ENCODE measurements at regions not wholly inside any gene's neighbourhood (a gene's known extent, or its start where the extent isn't known, plus 50 kb on each side); places are given as distances from the start of the nearest gene placed in this dataset.
A peak's percentile ranks its signal among the peaks of the same experiment; 100 is the strongest.

- DNase-seq (ENCODE audit: low spot score) (no peak), FAIRE-seq (no peak), ATAC-seq (no peak)
- Histone ChIP-seq H4K20me1 (ENCODE audit: insufficient read depth, low read length) (no peaks in the 10 kb centered on the region), H3K27me3 (ENCODE audit: control insufficient read depth in 1 of 2, insufficient read depth in 2 of 2, low read length in 2 of 2) (no peaks in the 10 kb centered on the region), H3K9me3 (ENCODE audit: low read length) (no peaks in the 10 kb centered on the region), H3K27ac (ENCODE audit: extremely low read length, insufficient read depth, low read length) (no peak overlapping the region), H2AFZ (ENCODE audit: low read length) (no peak overlapping the region), H3K4me2 (ENCODE audit: low read depth, low read length) (no peak overlapping the region), H3K4me1 (ENCODE audit: insufficient read depth, low read length) (no peaks in the 10 kb centered on the region), H3K36me3 (replicated peaks in 1 of 2; ENCODE audit: control insufficient read depth in 1 of 2, insufficient read depth in 2 of 2, low read length in 2 of 2) (no peaks in the 10 kb centered on the region), H3K79me2 (ENCODE audit: insufficient read depth, low read length) (no peaks in the 10 kb centered on the region), H3K9ac (ENCODE audit: insufficient read depth, low read depth, low read length) (no peak overlapping the region), H3K4me3 (replicated peaks in 1 of 3; ENCODE audit: insufficient read depth in 1 of 3, low read depth in 2 of 3, low read length in 3 of 3) (no peak overlapping the region)
- CTCF ChIA-PET (ENCODE audit: low intra/inter-chr PET ratio, low total read pairs) = no interaction called here
- intact Hi-C loops (cut with micrococcal nuclease; ENCODE audit: unreplicated experiment) (no loop called here), in situ Hi-C loops (cut with HindIII; ENCODE audit: extremely low pct_ligation_motif_present, low pct_unique_long_range_greater_than_20kb) (no loop called here)
- TF ChIP-seq KLF15 (CRISPR knock-in tag; IDR thresholded peaks at IDR 0.05; ENCODE audit: borderline replicate concordance) (no peak), ZNF512B (CRISPR knock-in tag; IDR thresholded peaks at IDR 0.05; ENCODE audit: borderline replicate concordance) (no peak), ATF7 (IDR thresholded peaks at IDR 0.05) (peak; percentile 94), ATF7 (CRISPR knock-in tag; IDR thresholded peaks at IDR 0.05) (no peak), ZNF800 (CRISPR knock-in tag; IDR thresholded peaks at IDR 0.05) (no peak), CBX1 (IDR thresholded peaks at IDR 0.05; ENCODE audit: low read depth) (no peak)
- 60% methylated on average over 5 of the region's 5 CpGs for WGBS (ENCODE audit: low lambda C conversion rate)
- POLR2A ChIA-PET = no interaction called here
- no TSS peak for BruUV-seq (replicated peaks)
Observed at GRCh38 chr4:181656748-181657147, 586.5 kb upstream of the TENM3 start.

Data from HepG2 (cell line).